GM18517 (cell line): ENCODE measurements at regions not wholly inside any gene's neighbourhood (a gene's known extent, or its start where the extent isn't known, plus 50 kb on each side); places are given as distances from the start of the nearest gene placed in this dataset.

ENCODE experiments used
- ATAC-seq: cut with Tn5 transposase; IDR thresholded peaks from one replicate; pipeline ENCODE4 v1.9.1; 2021; ENCODE audit warnings: mild to moderate bottlenecking, moderate library complexity; ENCODE audit not compliant: unreplicated experiment

- no peak for ATAC-seq
These were observed 818.3 kb upstream of the GYPC start for GRCh38 chr2:125837611-125838010.

- no peak for ATAC-seq
These were observed 816.0 kb upstream of the GYPC start for GRCh38 chr2:125839945-125840344.

GRCh38 chr2:125842041-125842440 is 813.9 kb upstream of the GYPC start:
- ATAC-seq: no peak

GRCh38 chr2:125850541-125850940 is 805.4 kb upstream of the GYPC start:
- no peak for ATAC-seq

- no peak for ATAC-seq
These were observed 803.6 kb upstream of the GYPC start for GRCh38 chr2:125852364-125852763.

GRCh38 chr2:125853626-125854025 is 802.3 kb upstream of the GYPC start:
- ATAC-seq: no peak

- no peak for ATAC-seq
These were observed 800.8 kb upstream of the GYPC start for GRCh38 chr2:125855204-125855603.

GRCh38 chr2:125857971-125858794 is 797.8 kb upstream of the GYPC start:
- no peak for ATAC-seq

GRCh38 chr2:125861461-125861860 is 794.5 kb upstream of the GYPC start:
- no peak for ATAC-seq

- no peak for ATAC-seq
These were observed 788.0 kb upstream of the GYPC start for GRCh38 chr2:125867908-125868307.

- ATAC-seq: no peak
These were observed 785.7 kb upstream of the GYPC start for GRCh38 chr2:125870264-125870663.

GRCh38 chr2:125870746-125871145 is 785.2 kb upstream of the GYPC start:
- ATAC-seq: no peak

GRCh38 chr2:125874564-125874963 is 781.4 kb upstream of the GYPC start:
- no peak for ATAC-seq

GRCh38 chr2:125885340-125885739 is 770.6 kb upstream of the GYPC start:
- ATAC-seq: no peak

GRCh38 chr2:125886153-125886552 is 769.8 kb upstream of the GYPC start:
- no peak for ATAC-seq

- no peak for ATAC-seq
These were observed 754.7 kb upstream of the GYPC start for GRCh38 chr2:125901278-125901677.

GRCh38 chr2:125925891-125926546 is 729.9 kb upstream of the GYPC start:
- no peak for ATAC-seq

- ATAC-seq: no peak
These were observed 720.4 kb upstream of the GYPC start for GRCh38 chr2:125935559-125935958.

- ATAC-seq: no peak
These were observed 713.2 kb upstream of the GYPC start for GRCh38 chr2:125942585-125943424.

- ATAC-seq: no peak
These were observed 696.9 kb upstream of the GYPC start for GRCh38 chr2:125959047-125959446.

- no peak for ATAC-seq
These were observed 694.2 kb upstream of the GYPC start for GRCh38 chr2:125961739-125962138.

GRCh38 chr2:125979886-125980285 is 676.1 kb upstream of the GYPC start:
- no peak for ATAC-seq
